Pancreas (tissue), 10 donors: ENCODE measurements at regions not wholly inside any gene's neighbourhood (a gene's known extent, or its start where the extent isn't known, plus 50 kb on each side); places are given as distances from the start of the nearest gene placed in this dataset.

ENCODE experiments used
- ATAC-seq, 4 donors: fragments of 200-7000 bp; cut with Tn5 transposase; one replicate each; pipeline versions ENCODE4 v1.8.0 to v1.9.1; 2020; ENCODE audit warnings: mild to moderate bottlenecking in 4 of 4, moderate library complexity in 4 of 4
- DNase-seq, 6 donors: peaks; one replicate each; pipeline ENCODE4 v3.0.0-alpha.2; 2020
- FAIRE-seq: peaks from 2 replicates; lab custom pipeline; 2012; peaks lifted over from hg19 to GRCh38; lab: Jason Lieb, UNC
- H3K27ac ChIP-seq, 4 donors: fragments of 200-600 bp; sonication (generic); 1 replicate in 3 of 4; 2 replicates in 1 of 4; pipeline versions ENCODE4 v1.5.0 to v1.8.0; 2020
- H3K27me3 ChIP-seq, 4 donors: fragments of 200-600 bp; one replicate each; pipeline ENCODE4 v1.8.0; 2021
- H3K36me3 ChIP-seq, 3 donors: fragments of 200-600 bp; sonication (generic) in 1 of 3; one replicate each; pipeline versions ENCODE4 v1.5.0 to v1.8.0; 2020 to 2021
- H3K4me1 ChIP-seq, 3 donors: fragments of 200-600 bp; one replicate each; pipeline ENCODE4 v1.8.0; 2021
- H3K4me3 ChIP-seq, 4 donors: fragments of 200-600 bp; sonication (generic) in 2 of 4; one replicate each; pipeline versions ENCODE4 v1.5.0 to v1.8.0; 2020 to 2021
- H3K9me3 ChIP-seq, 4 donors: fragments of 200-600 bp; one replicate each; pipeline ENCODE4 v1.8.0; 2021
- CTCF ChIP-seq, 4 donors: fragments of 200-600 bp; sonication (generic) in 3 of 4; IDR thresholded peaks; one replicate each; pipeline versions ENCODE4 v1.5.0 to v1.8.0; 2021; ENCODE audit warnings: antibody characterized with exemption in 4 of 4
- WGBS, 2 donors: extraction: QIAGEN DNeasy Blood & Tissue Kit; methylation state at CpG; one replicate each; pipeline ENCODE4 v1.1.7; 2013; 5-methylcytosine and 5-hydroxymethylcytosine counted together
- intact Hi-C, 3 donors: fragments of 100-400 bp; cut with DNase I; formaldehyde crosslinking; loops; one replicate each; pipeline versions ENCODE4 v1.11.1 to v1.14.2; 2022
- donor health status: healthy with polysubstance abuse.
- donor health status: DM: no; HTN: no; CAD: no; lungs with moderate emphysema.
- donor health status: DM: no; HTN: no; CAD: no.
- donor health status: control.
- donor health status: control.
- donor health status: Bipolar disorder and iron deficiency.
- donor health status: DM: yes; HTN: yes; CAD: no.
- donor health status: DM: no; HTN: no; CAD: no.
- donor health status: DM: no; HTN: no; CAD: no.
- donor health status: DM: yes; HTN: yes; CAD: no.

GRCh38 chr2:48819206-48819735 lies 63.7 kb upstream of the LHCGR start:
- intact Hi-C loops, result no loop called here
- 26 to 35% methylated on average over 2 of the region's 2 CpGs for WGBS, 2 donors
- Histone ChIP-seq H3K27ac (no peak overlapping the region), H3K27me3 (no peaks in the 10 kb centered on the region), H3K9me3 (no peaks in the 10 kb centered on the region), H3K4me3 (no peak overlapping the region), H3K4me1 (no peaks in the 10 kb centered on the region), H3K36me3 (no peaks in the 10 kb centered on the region)
- DNase-seq, result no peak
- FAIRE-seq, result no peak
- ATAC-seq, result no peak
- TF ChIP-seq CTCF (IDR thresholded peaks at IDR 0.05), result no peak

- Histone ChIP-seq H3K27me3 (no peaks in the 10 kb centered on the region), H3K4me1 (no peaks in the 10 kb centered on the region), H3K36me3 (no peaks in the 10 kb centered on the region), H3K9me3 (no peaks in the 10 kb centered on the region), H3K27ac (no peak overlapping the region), H3K4me3 (no peak overlapping the region)
- intact Hi-C loops, result no loop called here
- 13 to 17% methylated on average over 1 of the region's 1 CpG for WGBS, 2 donors
- DNase-seq (no peak), ATAC-seq (no peak), FAIRE-seq (no peak)
- TF ChIP-seq CTCF (IDR thresholded peaks at IDR 0.05), result no peak
Measured at GRCh38 chr2:48817355-48817754, 61.8 kb upstream of the LHCGR start.

- 35 to 61% methylated on average over 1 of the region's 1 CpG for WGBS, 2 donors
- intact Hi-C loops, result no loop called here
- FAIRE-seq (no peak), ATAC-seq (no peak), DNase-seq (no peak)
- Histone ChIP-seq H3K4me1 (no peaks in the 10 kb centered on the region), H3K9me3 (no peaks in the 10 kb centered on the region), H3K27me3 (no peaks in the 10 kb centered on the region), H3K36me3 (no peaks in the 10 kb centered on the region), H3K4me3 (no peak overlapping the region), H3K27ac (no peak overlapping the region)
- TF ChIP-seq CTCF (IDR thresholded peaks at IDR 0.05), result no peak
Measured at GRCh38 chr2:48812416-48812815, 56.9 kb upstream of the LHCGR start.

- no peaks in the 10 kb centered on the region for H3K9me3 ChIP-seq
- no peaks in the 10 kb centered on the region for H3K27me3 ChIP-seq
- H3K36me3 ChIP-seq, result no peaks in the 10 kb centered on the region
- no peak for DNase-seq
- TF ChIP-seq CTCF (IDR thresholded peaks at IDR 0.05), result no peak
- no peak for FAIRE-seq
- no peak overlapping the region for H3K4me3 ChIP-seq
- H3K4me1 ChIP-seq, result no peaks in the 10 kb centered on the region
- WGBS, 2 donors, result 80 to 85% methylated on average over 1 of the region's 1 CpG
- intact Hi-C loops, result no loop called here
- no peak overlapping the region for H3K27ac ChIP-seq
- no peak for ATAC-seq
Measured at GRCh38 chr2:48808311-48808710, 52.8 kb upstream of the LHCGR start.
